K562 (cell line): ENCODE measurements at regions not wholly inside any gene's neighbourhood (a gene's known extent, or its start where the extent isn't known, plus 50 kb on each side); places are given as distances from the start of the nearest gene placed in this dataset.
A peak's percentile ranks its signal among the peaks of the same experiment; 100 is the strongest.

ENCODE experiments used
- ATAC-seq: fragments of 200-7000 bp; cut with Tn5 transposase; 3 replicates; pipeline ENCODE4 v1.9.1; 2020; ENCODE audit warnings: moderate library complexity
- BruUV-seq: library from RNA; stranded (reverse); fragments of 400-500 nt; replicated peaks from 2 replicates; lab custom pipeline; 2021; lab: Mats Ljungman, UMichigan
- CTCF ChIA-PET: fragments of 300-600 bp; formaldehyde crosslinking; extraction: SDS; loops from one replicate; lab custom pipeline; 2021; ENCODE audit warnings: low intra/inter-chr PET ratio; lab: Yijun Ruan, JAX
- POLR2A ChIA-PET: fragments of 300-600, 350-650 bp; sonication (Branson Sonifier 250); formaldehyde crosslinking; extraction: SDS; loops from one replicate; lab custom pipeline; 2021; ENCODE audit warnings: antibody characterized with exemption, inconsistent platforms; lab: Yijun Ruan, JAX
- DNase-seq, 4 experiments: peaks; one replicate each; pipeline versions ENCODE4 v3.0.0 to v3.0.0-alpha.2; 2011 to 2018; ENCODE audit warnings: low spot score in 3 of 4, mixed read lengths in 3 of 4; ENCODE audit errors: extremely low read depth in 1 of 4
- FAIRE-seq: peaks from 2 replicates; lab custom pipeline; 2011; peaks lifted over from hg19 to GRCh38; lab: Jason Lieb, UNC
- H2AFZ ChIP-seq: 2 replicates; pipeline ENCODE4 v1.6.0; 2011; ENCODE audit warnings: low read depth, low read length, control low read depth, inconsistent platforms
- H3K27ac ChIP-seq: fragments of 200-600 bp; 3 replicates; pipeline ENCODE4 v1.8.0; 2011; ENCODE audit warnings: low read depth, mild to moderate bottlenecking, control low read depth, inconsistent platforms, low read length, moderate library complexity, mixed read lengths; ENCODE audit errors: extremely low read depth
- H3K27me3 ChIP-seq, 2 experiments: fragments of 300-600 bp in 1 of 2; 2 replicates in 1 of 2; 3 replicates in 1 of 2; pipeline versions ENCODE4 v1.6.0 to v1.8.0; 2011; ENCODE audit warnings: inconsistent platforms in 2 of 2, low read length in 2 of 2, mild to moderate bottlenecking in 1 of 2, mixed read lengths in 1 of 2, moderate library complexity in 1 of 2; ENCODE audit not compliant: control insufficient read depth in 2 of 2, insufficient read depth in 2 of 2
- H3K36me3 ChIP-seq: fragments of 300-600 bp; 3 replicates; pipeline ENCODE4 v1.8.0; 2011; ENCODE audit warnings: mild to moderate bottlenecking, low read length, inconsistent platforms; ENCODE audit not compliant: control insufficient read depth, insufficient read depth
- H3K4me1 ChIP-seq, 2 experiments: fragments of 200-600 bp in 1 of 2; replicated peaks in 1 of 2; 2 replicates in 1 of 2; 3 replicates in 1 of 2; pipeline versions ENCODE4 v1.5.1 to v1.8.0; 2011; ENCODE audit warnings: inconsistent platforms in 2 of 2, low read length in 2 of 2, mild to moderate bottlenecking in 1 of 2, mixed read lengths in 1 of 2, moderate library complexity in 1 of 2; ENCODE audit not compliant: control insufficient read depth in 2 of 2, insufficient read depth in 2 of 2
- H3K4me2 ChIP-seq: 2 replicates; pipeline ENCODE4 v1.6.1; 2011; ENCODE audit warnings: low read length, control low read depth, inconsistent platforms, mixed read lengths; ENCODE audit not compliant: insufficient read depth
- H3K4me3 ChIP-seq: fragments of 200-600 bp; sonication (generic), shearing (Covaris generic); 2 replicates; pipeline ENCODE4 v1.5.1; 2016; ENCODE audit warnings: control low read depth, inconsistent platforms
- H3K79me2 ChIP-seq: fragments of 200-600 bp; 3 replicates; pipeline ENCODE4 v1.8.0; 2011; ENCODE audit warnings: low read length, inconsistent platforms; ENCODE audit not compliant: control insufficient read depth, insufficient read depth
- H3K9ac ChIP-seq, 2 experiments: 2 replicates each; pipeline versions ENCODE4 v1.6.0 to v1.6.1; 2011; ENCODE audit warnings: low read depth in 2 of 2, low read length in 2 of 2, control low read depth in 1 of 2, inconsistent platforms in 1 of 2, mild to moderate bottlenecking in 1 of 2, mixed read lengths in 1 of 2; ENCODE audit not compliant: insufficient read depth in 1 of 2
- H3K9me1 ChIP-seq: one replicate; pipeline ENCODE4 v1.6.0; 2011; ENCODE audit warnings: inconsistent platforms, mild to moderate bottlenecking, low read length, moderate library complexity; ENCODE audit not compliant: control insufficient read depth, insufficient read depth
- H3K9me3 ChIP-seq: replicated peaks from 2 replicates; pipeline ENCODE4 v1.5.1; 2011; ENCODE audit warnings: low read depth, low read length, inconsistent platforms; ENCODE audit not compliant: control insufficient read depth, insufficient read depth
- H4K20me1 ChIP-seq: replicated peaks from 2 replicates; pipeline ENCODE4 v1.6.1; 2011; ENCODE audit warnings: low read length, inconsistent platforms, mixed read lengths; ENCODE audit not compliant: control insufficient read depth, insufficient read depth
- BRD9 ChIP-seq: fragments of 450-650 bp; IDR thresholded peaks from 2 replicates; pipeline ENCODE4 v1.6.1; 2018; ENCODE audit warnings: low read depth; ENCODE audit not compliant: partially characterized antibody
- CTCF ChIP-seq, 3 experiments: IDR thresholded peaks in 2 of 3; conservative IDR thresholded peaks in 1 of 3; 2 replicates each; pipeline ENCODE4 v1.5.1; 2011 to 2012; ENCODE audit warnings: low read length in 3 of 3, mild to moderate bottlenecking in 3 of 3, control low read depth in 2 of 3, improper control_type of control experiment in 1 of 3, inconsistent platforms in 1 of 3, low read depth in 1 of 3, mixed read lengths in 1 of 3, moderate library complexity in 1 of 3; ENCODE audit not compliant: insufficient read depth in 2 of 3
- JUNB ChIP-seq: fragments of 450-650 bp; formaldehyde crosslinking; conservative IDR thresholded peaks from 2 replicates; pipeline ENCODE4 v1.4.0; 2020; ENCODE audit warnings: mild to moderate bottlenecking
- JUND ChIP-seq, 2 experiments: IDR thresholded peaks; 2 replicates in 1 of 2; 3 replicates in 1 of 2; pipeline ENCODE4 v1.6.1; 2011; ENCODE audit warnings: borderline replicate concordance in 2 of 2, low read depth in 2 of 2, low read length in 2 of 2, improper control_type of control experiment in 1 of 2, missing biosample characterization in 1 of 2, missing genetic modification characterization in 1 of 2, missing genetic modification reagents in 1 of 2
- TCF7 ChIP-seq: sonication (generic); IDR thresholded peaks from 2 replicates; pipeline ENCODE4 v1.6.1; 2016; ENCODE audit warnings: antibody characterized with exemption, borderline replicate concordance
- ZBTB11 ChIP-seq, 3 experiments: fragments of 200-800 bp in 1 of 3; fragments of 250-450 bp in 1 of 3; fragments of 450-650 bp in 1 of 3; sonication (Bioruptor Pico) in 1 of 3; sonication (Bioruptor generic) in 1 of 3; formaldehyde crosslinking in 1 of 3; IDR thresholded peaks; 2 replicates each; pipeline versions ENCODE4 v1.6.1 to v1.8.0; 2016 to 2022; ENCODE audit warnings: mild to moderate bottlenecking in 2 of 3, missing genetic modification characterization in 2 of 3, missing compliant biosample characterization in 1 of 3, moderate library complexity in 1 of 3
- ZSCAN32 ChIP-seq: fragments of 450-650 bp; formaldehyde crosslinking; IDR thresholded peaks from 2 replicates; pipeline ENCODE4 v1.4.0; 2020; ENCODE audit warnings: mild to moderate bottlenecking, moderate library complexity
- WGBS: fragments of 100-300 bp; shearing (Covaris generic); methylation state at CpG from one replicate; pipeline ENCODE4 v1.1.6; 2016; ENCODE audit warnings: low coverage, mixed read lengths; ENCODE audit not compliant: insufficient coverage; ENCODE audit errors: missing lambda C conversion rate; 5-methylcytosine and 5-hydroxymethylcytosine counted together
- in situ Hi-C: fragments of 300-500 bp; cut with MboI; formaldehyde crosslinking; loops from 4 replicates; pipeline ENCODE4 v1.15.0; 2018; ENCODE audit warnings: inconsistent platforms, mixed read lengths
- intact Hi-C: fragments of 100-400 bp; cut with micrococcal nuclease; formaldehyde crosslinking; loops from 2 replicates; pipeline ENCODE4 v1.14.2; 2022

- Histone ChIP-seq H3K36me3 (no peaks in the 10 kb centered on the region), H2AFZ (0 out of 2 replicates have a peak overlapping the region, but pooled peaks have one; percentile 9), H3K27me3 (peaks cover 15 to 36% of the 10 kb centered on the region in 2 experiments; a peak in 3 of 5 replicates), H3K9me1 (no peaks in the 10 kb centered on the region), H3K79me2 (no peaks in the 10 kb centered on the region), H3K4me1 (peaks cover 0 to 3% of the 10 kb centered on the region in 2 experiments; a peak in 1 of 5 replicates), H3K9me3 (no peaks in the 10 kb centered on the region), H3K4me2 (no peak overlapping the region), H3K27ac (no peak overlapping the region), H3K9ac (no peak overlapping the region), H4K20me1 (peaks cover 14% of the 10 kb centered on the region; the same call in 1 of the 2 replicates), H3K4me3 (no peak overlapping the region)
- POLR2A ChIA-PET = interaction anchor here (0.6 to 1.5 kb wide), 3 partner anchors 11 to 699 kb away, joined by 3 to 6 read pairs (median 3); no protein-coding TSS in a partner anchor
- 4% methylated on average over 32 of the region's 32 CpGs for WGBS
- intact Hi-C loops (loop anchor here (1.0 kb wide), 2 partner anchors 686 to 699 kb away; no protein-coding TSS in a partner anchor), in situ Hi-C loops (loop anchor here (10.0 kb wide), 1 partner anchor 683 kb away; no protein-coding TSS in a partner anchor)
- DNase-seq (peak; percentile 82 to 90 (median 85)), FAIRE-seq (peak; percentile 94), ATAC-seq (peak; percentile 98)
- BruUV-seq = no TSS peak
- CTCF ChIA-PET = interaction anchor here (0.6 to 2.2 kb wide), 7 partner anchors 98 to 874 kb away, joined by 3 to 7 read pairs (median 4); no protein-coding TSS in a partner anchor
- no peak for TF ChIP-seq ZBTB11 (CRISPR knock-in tag; IDR thresholded peaks at IDR 0.05)
- TF ChIP-seq JUNB (CRISPR knock-in tag) = peak; percentile 46; the same call in 1 of the 2 replicates
- TF ChIP-seq CTCF (IDR thresholded peaks at IDR 0.05 in 2 of 3, conservative IDR thresholded peaks at IDR 0.05 in 1 of 3; ENCODE audit: insufficient read depth in 2 of 3, low read depth in 1 of 3, low read length in 3 of 3) = peak; percentile 89 to 98 (median 94)
- peak; percentile 73; the same call in 1 of the 2 replicates for TF ChIP-seq JUND (IDR thresholded peaks at IDR 0.05; ENCODE audit: borderline replicate concordance, low read depth, low read length)
- no peak; the same call in 2 of the 3 replicates for TF ChIP-seq JUND (tag; IDR thresholded peaks at IDR 0.05; ENCODE audit: borderline replicate concordance, low read depth, low read length)
- TF ChIP-seq TCF7 = peak; percentile 25; the same call in 1 of the 2 replicates
- no peak for TF ChIP-seq BRD9
- peak; percentile 71; the same call in 1 of the 2 replicates for TF ChIP-seq ZSCAN32
These were observed 80.2 kb downstream of the ERMARD start for GRCh38 chr6:169831450-169832246.
